Superior temporal gyrus (tissue), 1 donor: ENCODE measurements at regions not wholly inside any gene's neighbourhood (a gene's known extent, or its start where the extent isn't known, plus 50 kb on each side); places are given as distances from the start of the nearest gene placed in this dataset.
A peak's percentile ranks its signal among the peaks of the same experiment; 100 is the strongest.

Source experiments
- DNase-seq: peaks from one replicate; pipeline ENCODE4 v3.0.0-alpha.2; 2016; ENCODE audit errors: extremely low spot score

DNA sequence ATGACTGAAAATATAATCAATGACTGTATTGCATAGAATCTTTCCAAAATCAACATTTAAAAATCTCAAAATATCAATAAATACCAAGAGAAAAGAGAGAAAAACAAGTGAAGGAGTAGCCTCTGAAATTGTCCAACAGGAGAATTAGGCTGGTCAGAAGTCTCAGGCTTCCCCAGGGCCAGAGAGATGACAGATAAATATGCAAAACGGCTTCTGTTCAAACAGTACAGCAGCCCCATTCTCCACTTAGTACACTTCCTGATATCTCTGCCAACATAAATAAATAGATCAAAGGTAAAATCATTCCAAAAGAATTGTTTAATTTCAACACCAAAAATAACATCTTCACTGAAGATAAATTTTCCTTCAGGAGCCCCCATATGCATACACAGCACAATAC is 204.7 kb upstream of the GABRA2 start:
- no peak for DNase-seq

DNA sequence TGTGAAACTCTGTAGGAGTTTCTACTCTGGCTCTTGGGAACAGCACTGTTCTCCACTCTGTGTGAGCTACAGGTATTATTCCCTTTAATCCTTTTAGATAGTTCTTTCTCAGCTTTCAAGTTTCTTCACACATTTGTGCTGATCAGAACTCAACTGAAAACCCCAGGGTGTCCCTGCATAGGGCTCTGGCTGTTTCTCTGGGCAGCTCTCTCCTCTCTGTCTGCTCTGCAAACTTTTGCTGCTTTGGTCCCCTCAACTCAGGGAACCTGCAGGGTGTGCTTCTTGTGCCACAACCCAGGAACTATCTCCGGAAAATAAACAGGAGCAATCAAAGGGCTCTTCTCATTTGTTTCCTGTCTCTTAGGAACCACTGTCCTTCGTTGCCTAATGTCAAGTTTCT is 196.6 kb upstream of the GABRA2 start:
- no peak for DNase-seq

DNA sequence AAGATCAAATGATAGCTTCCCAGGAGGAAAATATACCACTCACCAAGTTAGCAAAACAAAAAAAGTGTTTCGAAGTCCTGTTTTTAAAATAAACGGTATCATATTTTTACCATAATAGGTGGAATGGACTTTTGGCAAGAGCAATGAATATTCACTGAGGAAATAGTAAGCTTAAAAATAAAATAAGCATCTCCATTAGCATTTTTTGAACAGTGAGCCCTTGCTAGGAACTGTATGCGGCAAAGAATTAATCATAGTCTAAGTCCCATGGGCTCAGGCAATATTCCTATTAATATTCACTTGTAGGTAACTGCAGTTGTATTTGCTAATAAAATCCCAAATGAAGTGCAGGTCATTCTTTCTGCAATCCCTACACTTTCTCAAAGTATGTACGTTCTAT is 191.7 kb upstream of the GABRA2 start:
- DNase-seq, result no peak

DNA sequence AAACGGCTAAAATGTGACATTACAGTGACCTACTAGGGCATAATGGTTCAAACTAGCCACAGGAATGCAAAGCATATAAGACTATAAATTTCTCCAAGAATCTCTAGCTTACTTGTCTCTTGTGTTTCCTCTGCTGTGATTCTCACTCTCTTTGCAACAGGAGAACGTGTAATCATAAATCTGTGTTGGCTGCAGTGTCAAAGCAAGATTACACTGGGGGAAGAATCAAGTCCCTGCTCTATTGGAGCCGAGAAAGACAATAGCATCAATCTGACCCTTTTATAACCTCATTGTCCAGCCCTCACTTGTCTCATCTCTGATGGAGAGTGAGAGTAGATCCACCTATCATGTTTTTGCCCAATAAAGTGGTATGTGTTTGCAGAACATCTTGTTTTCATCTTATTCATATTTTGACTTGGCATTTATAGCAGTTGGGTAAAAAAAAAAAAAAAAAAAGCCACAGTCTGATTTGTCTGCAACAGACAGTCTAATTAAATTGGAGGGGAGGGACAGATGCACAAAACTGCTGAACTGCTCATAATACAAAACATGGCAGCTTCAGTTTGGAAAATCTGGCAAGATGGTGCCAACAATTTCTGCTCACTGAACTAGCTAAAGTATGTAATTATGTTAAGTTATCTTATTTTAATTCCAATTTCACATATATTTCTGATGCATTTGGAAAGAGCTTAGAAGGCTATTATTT is 165.0 kb upstream of the GABRA2 start:
- no peak for DNase-seq

DNA sequence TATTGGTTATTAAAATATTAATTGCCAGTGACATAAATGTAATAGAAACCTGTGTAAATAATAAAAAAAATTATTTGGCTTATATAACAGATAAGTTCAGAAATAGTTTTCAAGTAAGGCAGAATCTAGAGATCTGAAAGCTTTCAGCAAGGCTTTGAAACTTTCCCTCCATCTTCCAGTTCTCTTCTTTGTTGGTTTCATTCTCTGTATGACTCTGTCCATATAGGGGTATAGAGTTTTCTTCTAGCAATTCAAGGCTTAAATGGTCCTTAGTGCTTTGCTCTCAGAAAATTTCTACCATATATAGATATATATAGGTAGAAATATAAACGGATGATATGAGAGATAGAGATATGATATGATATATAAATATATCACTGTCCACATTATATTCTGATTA is 160.5 kb upstream of the GABRA2 start:
- DNase-seq, result no peak

DNA sequence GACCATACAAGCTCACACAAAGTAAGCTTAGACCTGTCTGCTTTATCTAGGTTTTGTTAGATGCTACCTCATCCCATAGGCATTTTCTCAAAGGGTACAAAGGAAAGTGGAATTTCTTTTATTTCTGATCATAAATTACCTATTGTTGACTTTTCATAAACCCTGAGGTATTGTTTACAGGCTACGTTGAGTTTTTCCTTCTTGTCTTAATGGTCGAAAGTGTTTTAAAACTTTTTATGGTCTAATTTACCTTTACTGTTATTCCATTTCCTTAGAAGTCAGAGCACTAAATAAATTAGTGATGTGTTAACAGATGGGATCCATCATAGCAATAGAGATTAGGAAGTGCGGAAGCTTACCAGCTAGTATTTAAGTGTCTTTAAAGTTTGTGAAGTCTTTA is 159.2 kb upstream of the GABRA2 start:
- DNase-seq, result no peak

DNA sequence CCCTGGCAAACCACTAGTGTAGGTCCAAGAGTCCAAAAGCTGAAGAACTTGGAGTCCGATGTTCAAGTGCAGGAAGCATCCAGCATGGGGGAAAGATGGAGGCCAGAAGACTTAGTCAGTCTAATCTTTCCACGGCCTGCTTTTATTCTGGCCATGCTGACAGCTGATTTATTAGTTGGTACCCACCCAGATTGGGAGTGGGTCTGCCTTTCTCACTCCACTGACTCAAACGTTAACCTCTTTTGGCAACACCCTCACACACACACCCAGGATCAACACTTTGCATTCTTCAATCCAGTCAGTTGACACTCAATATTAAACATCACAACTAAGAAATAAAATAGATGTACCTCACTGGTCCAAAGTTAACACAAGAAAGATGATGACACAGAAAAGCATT is 134.8 kb upstream of the GABRA2 start:
- DNase-seq, result no peak

DNA sequence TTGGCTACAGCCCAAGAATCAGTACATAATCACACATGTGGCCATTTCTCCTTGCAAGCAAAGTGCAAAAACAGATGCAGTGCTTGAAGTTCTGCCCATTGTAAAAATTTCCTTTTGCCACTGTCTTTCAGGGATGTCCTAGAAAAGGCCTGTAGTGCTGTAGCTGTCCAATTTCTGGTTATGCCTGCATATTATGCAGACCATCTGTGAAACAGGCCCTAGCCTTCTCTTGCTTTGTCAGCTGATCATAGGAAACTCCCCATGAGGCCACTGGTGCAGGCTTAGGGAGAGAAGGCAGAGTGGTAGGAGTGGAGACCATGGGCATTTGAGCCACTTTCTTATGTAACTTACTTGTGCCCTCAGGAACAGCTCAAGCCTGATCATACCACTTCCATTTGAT is 130.4 kb upstream of the GABRA2 start:
- no peak for DNase-seq

DNA sequence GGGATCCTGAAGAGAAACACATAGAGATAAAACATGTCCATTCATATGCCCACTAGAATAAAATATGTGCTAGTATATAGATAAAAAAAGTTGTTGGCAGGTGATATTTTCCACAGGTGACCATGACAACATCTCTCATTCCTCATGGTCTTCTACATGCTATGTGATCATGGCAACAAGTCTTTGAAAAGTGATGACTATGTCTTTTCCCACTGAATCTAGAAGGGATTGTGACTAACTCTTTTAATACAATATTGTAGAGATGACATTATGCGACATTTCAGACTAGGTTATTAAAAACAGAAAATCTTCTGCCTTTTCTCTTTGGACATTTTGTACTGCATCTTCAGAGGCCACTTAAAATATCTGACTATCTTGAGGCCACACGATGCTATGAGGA is 126.0 kb upstream of the GABRA2 start:
- DNase-seq, result no peak

DNA sequence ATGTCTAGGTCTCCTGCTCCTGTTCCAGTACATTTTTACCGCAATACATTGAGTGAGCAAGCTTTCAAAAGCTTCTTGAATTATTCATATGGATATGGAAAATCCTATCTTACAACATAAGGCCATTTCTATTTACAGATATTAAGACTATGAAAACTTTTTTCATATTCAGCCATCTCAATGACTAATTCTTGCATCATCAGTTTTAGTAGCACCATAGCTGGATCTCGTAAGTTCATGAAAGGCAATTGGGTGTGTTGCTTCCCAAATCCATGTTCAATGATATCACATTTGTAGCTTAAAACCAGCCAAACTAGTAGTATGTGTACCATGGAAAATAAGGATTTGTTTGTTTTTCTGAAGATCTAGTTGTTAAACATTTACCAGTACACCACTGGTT is 118.3 kb upstream of the GABRA2 start:
- no peak for DNase-seq

DNA sequence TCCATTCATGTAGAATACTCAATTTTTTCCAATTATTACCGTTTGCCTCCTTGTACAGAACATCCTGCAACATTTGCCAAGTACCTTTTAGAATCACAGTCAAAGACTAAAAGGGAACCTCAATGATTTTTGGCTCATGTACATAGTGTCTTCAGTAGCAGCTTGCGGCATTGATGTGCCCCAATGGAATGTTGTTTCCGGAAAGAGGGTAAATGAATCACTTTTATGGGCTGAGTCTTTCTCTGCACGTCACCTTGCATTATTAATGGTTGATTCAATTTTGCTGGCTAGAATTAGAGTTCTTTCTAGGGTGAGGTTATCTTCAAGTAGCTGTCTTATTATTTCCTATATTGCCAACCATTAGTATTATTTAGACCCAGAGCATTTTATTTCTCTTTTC is 116.9 kb upstream of the GABRA2 start:
- DNase-seq, result no peak

DNA sequence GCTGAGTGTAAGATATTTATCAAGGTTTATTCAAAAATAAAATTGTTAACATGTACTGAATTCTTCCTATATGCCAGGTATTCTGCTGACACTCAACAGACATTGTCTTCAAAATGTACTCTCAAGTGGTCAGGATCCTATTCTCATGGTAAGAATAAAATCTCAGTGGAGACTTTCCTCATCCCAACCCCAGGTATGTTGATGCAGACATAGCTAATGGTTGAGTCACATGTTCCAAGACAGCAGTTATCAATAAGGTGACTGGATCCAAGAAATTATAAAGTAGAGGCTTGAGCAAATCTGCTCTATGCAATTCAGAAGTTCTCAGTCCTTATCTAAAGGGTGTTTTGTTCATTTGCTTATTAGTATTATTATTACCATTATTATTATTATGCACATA is 115.2 kb upstream of the GABRA2 start:
- DNase-seq, result no peak

DNA sequence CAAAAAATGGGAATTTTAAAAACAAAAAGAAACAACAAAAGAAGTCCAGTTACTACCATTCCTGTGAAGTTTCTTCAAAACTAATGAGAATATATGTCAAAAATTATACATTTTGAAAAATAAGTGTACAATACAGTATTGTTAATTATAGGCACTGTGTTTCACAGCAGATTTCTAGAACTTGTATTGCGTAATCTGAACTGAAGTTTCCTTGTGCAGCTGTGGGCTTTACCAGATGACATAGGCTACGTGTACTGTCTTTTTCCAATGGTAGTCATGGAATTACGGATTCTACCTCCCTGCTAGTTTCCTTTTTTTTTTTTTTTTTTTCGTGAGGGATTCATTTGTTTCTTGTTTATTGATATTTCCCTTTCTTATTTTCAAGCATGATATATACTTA is 113.8 kb upstream of the GABRA2 start:
- DNase-seq, result no peak

DNA sequence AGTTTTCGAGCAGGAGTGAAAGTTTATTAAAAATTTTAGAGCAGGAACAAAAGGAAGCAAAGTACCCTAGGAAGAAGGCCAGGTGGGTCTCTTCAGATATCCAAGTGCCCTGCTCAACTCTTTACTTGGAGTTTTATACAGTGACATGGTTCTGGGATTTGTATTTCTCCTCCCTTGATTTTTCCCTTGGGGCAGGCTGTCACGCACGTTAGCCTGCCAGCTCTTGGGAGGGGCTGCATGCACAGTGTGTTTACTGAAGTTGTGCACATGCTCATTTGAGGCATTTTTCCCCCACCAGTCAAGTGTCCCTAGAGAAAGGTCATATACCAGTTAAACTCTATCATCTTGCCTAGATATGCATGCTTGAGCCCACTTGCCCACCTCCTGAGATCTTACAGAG is 102.5 kb upstream of the GABRA2 start:
- no peak for DNase-seq

DNA sequence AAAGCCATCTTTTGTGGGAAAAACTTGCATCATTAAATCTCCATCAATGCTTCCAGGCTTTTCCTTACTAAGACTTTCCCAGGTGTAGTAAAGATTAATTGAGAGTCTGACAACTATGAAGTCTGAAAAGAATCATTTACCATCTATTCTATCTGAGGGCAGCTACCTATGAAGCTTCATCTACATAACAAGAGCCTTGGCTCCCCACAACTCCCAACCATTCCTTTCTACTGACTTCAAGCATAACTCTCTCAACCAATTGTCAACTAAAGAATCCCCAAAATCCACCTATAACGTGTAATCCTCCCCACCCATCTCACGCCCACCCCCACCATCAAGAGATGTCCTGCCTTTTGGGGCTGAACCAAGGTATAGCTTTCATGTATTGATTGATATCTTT is 101.5 kb upstream of the GABRA2 start:
- DNase-seq, result no peak

DNA sequence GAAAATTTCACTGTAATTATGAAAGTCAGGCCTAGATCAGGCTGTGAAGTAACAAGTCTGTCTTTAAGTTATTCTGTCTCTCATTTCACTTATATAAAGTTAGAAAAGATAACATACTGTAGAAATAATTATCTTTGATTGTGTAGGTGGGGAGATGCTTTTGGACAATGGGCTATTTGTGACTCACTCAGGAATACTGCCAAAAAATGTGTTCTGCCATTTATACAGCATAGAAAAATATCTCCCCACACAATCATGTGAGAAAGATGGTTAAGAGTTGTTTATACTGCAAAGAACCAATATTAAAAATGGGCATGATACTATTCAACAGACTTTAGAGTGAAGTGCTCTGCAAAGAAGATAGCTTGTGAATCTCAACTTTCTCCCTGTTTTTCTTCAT is 95.0 kb upstream of the GABRA2 start:
- no peak for DNase-seq

DNA sequence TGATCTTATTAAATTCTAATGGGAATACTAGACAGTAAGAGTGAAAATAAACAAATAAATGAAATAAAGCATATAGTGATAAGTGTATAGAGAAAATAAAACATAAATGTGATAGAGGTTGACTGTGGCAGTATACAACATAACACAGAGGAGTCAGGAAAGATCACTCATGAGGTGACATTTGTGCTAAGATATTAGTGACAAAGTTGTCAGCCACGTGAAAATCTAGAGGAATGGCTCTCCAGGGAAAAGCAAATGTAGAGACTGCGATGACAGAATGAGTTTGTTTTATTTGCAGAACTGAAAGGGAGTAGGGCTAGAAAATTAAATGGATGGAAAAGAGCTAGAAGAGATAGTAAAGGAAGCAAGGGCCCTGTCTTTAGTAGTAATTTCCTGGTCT is 72.8 kb upstream of the GABRA2 start:
- no peak for DNase-seq

DNA sequence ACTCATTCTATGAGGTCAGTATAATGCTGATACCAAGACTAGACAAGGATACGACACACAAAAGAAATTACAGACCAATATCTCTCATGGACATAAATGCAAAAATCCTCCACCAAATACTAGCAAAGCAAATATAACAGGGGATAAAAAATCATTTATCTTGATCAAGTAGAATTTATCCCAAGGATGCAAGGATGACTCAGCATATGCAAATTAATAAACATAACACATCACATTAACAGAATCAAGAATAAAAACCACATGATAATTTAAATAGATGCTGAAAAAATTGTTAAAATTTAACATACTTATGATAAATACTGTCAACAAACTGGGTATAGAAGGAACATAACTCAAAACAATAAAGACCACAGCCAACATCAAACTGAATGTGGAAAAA is 69.4 kb upstream of the GABRA2 start:
- no peak for DNase-seq

DNA sequence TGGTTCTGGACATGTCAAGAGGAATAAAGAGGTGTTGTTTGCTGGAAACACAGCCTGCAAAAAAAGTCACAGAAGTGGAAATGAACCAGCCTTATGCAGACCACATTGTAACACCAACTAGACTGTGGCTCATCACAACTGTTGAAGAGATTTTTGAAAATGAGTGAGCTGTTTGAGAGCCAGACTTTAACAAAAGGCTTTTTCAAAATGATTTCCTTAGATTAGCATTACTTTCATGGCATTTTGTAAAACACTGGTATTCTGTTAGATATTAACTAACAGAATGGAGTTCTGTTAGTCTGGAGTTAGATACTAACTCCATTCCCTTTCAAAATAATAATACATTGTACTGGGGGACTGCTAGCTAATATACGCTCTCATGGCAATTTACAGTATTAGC is 60.6 kb upstream of the GABRA2 start:
- no peak for DNase-seq

DNA sequence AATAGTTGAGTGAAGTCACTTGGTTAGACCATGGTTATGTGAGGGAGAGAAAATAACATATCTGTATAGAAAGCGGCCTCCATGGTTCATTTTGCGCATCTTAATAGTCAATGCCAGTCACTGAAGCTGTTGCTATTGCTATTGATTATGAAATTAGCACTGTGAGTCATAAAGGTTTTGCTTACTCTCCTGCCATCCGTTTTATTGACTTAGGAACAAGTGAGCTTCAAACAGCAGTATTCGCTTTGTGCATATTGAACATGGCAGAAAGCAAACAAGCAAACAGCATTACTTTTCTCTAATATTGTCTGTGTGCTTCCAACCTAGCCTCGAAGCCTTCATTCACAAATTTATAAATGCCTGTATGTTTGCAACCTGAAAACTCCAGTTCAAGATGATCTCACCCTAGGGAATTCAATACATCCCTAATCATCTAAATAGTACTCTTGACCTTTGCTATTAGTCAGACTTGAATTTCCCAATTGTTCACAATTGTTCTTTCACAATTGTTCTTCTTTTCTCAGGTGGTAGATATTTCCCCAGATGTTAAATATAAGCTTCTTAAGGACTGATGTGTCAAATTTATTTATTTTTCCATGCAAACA is 55.9 kb upstream of the GABRA2 start:
- no peak for DNase-seq

DNA sequence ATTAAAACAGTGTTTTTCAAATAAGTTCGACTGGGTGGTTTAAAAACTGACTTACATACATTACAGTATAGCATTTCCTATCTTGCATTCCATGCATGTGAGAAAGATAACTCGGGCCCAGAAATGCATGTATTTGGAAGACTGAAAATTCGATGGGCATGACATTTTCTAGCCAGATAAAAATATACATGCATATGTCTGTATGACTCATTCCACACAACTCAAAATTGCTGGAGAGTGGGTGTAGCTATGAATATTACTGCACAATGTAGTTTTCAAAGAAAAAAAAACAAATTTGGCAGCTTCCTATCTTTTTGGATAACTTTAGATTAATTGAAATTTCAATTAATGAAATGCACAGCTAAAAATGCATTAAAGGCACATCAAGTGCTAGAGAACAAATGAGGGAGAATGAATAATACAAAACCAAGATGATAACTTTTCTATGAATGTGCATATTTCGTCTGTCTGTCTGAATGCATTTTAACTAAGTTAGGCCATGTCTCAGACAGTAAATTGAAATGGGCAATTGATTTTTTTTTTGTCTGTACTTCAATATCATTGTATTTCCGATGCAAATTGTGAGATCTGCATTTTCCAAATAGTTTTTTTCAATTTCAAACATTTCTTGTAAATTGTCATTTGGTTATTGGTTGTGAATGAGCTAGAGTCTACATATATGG is 54.5 kb upstream of the GABRA2 start:
- peak; percentile 60 for DNase-seq

DNA sequence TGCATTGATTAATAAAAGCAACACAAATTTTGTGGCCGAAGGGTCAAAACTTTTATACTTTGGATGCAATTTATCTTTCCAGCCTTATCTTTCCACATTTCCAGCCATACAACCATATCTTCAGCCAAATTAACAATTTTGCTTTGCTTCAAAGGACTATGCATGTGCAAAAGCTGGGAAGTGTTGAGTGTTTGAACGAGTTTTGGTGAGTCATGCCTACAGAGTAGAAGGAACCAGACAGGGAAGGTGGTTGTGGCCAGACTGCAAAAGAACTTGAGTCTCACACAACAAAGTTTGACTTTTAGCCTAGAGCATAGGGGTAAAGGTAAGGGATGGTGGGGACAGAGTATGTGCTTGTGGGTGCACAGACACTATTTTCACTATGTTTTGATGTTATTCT is 53.0 kb upstream of the GABRA2 start:
- no peak for DNase-seq

DNA sequence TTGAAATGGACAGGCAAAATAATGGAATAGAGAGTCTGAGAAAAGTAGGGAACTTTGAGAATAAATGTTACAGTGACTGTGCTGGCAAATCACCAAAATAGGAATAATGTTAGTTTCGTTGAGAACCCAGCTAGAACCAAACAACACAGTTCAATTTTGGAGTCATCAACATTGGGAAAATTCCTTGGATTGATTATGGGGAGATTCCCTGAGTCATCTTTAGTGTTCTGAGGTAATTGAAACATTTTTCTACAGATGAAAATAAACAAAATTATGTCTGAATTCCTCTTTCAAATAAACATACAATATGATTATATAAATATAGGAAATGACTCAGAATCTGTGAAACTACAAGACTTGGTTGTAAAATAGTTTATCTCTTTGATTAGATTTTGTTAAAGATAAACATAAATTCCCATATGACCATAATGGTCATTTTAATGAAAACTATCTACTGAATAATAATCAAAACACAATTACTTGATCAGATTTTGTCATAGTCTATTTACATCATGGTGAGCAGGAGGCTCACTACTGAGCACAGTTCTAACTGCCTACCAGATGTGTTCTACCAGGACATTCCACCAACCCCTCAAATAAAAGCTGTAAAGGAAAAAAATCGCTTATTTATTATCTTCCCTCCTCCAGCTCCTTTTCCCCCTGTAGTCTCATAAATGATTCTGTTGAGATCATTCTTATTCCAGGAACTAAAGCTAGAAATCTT is 51.4 kb upstream of the GABRA2 start:
- DNase-seq, result no peak
